CD1c-positive myeloid dendritic cell (primary cell): ENCODE measurements at regions not wholly inside any gene's neighbourhood (a gene's known extent, or its start where the extent isn't known, plus 50 kb on each side); places are given as distances from the start of the nearest gene placed in this dataset.

ENCODE experiments used
- DNase-seq: peaks from one replicate; pipeline ENCODE4 v3.0.0-alpha.2; 2016; ENCODE audit errors: extremely low spot score

- no peak for DNase-seq
Observed at GRCh38 chrX:13102636-13103035, 58.2 kb upstream of the FAM9C start.

- peak; percentile 84 for DNase-seq
Observed at GRCh38 chrX:13101441-13102139, 57.2 kb upstream of the FAM9C start.

- no peak for DNase-seq
Observed at GRCh38 chrX:13099121-13099520, 54.7 kb upstream of the FAM9C start.

- DNase-seq: no peak
Observed at GRCh38 chrX:13096728-13097127, 52.3 kb upstream of the FAM9C start.

GRCh38 chrX:13094828-13095341 lies 50.5 kb upstream of the FAM9C start:
- no peak for DNase-seq

GRCh38 chrX:13094374-13094773 lies 50.0 kb upstream of the FAM9C start:
- no peak for DNase-seq
